ENCODE measurements at regions not wholly inside any gene's neighbourhood (a gene's known extent, or its start where the extent isn't known, plus 50 kb on each side); places are given as distances from the start of the nearest gene placed in this dataset.

GRCh38 chr2:160913323-160913722 is 246.9 kb upstream of the TANK start:
- no peak for TF ChIP-seq SIN3A (IDR thresholded peaks at IDR 0.05; ENCODE audit: borderline replicate concordance, insufficient read depth, low read depth, low read length)
- TF ChIP-seq, protein P1, sequence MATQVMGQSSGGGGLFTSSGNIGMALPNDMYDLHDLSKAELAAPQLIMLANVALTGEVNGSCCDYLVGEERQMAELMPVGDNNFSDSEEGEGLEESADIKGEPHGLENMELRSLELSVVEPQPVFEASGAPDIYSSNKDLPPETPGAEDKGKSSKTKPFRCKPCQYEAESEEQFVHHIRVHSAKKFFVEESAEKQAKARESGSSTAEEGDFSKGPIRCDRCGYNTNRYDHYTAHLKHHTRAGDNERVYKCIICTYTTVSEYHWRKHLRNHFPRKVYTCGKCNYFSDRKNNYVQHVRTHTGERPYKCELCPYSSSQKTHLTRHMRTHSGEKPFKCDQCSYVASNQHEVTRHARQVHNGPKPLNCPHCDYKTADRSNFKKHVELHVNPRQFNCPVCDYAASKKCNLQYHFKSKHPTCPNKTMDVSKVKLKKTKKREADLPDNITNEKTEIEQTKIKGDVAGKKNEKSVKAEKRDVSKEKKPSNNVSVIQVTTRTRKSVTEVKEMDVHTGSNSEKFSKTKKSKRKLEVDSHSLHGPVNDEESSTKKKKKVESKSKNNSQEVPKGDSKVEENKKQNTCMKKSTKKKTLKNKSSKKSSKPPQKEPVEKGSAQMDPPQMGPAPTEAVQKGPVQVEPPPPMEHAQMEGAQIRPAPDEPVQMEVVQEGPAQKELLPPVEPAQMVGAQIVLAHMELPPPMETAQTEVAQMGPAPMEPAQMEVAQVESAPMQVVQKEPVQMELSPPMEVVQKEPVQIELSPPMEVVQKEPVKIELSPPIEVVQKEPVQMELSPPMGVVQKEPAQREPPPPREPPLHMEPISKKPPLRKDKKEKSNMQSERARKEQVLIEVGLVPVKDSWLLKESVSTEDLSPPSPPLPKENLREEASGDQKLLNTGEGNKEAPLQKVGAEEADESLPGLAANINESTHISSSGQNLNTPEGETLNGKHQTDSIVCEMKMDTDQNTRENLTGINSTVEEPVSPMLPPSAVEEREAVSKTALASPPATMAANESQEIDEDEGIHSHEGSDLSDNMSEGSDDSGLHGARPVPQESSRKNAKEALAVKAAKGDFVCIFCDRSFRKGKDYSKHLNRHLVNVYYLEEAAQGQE (IDR thresholded peaks at IDR 0.05; ENCODE audit: insufficient read depth in 1 of 2, low read depth in 2 of 2, low read length in 1 of 2): no peak
- TF ChIP-seq TCF7L2 (IDR thresholded peaks at IDR 0.05; ENCODE audit: low read depth, low read length): no peak
- Histone ChIP-seq H3K4me3 (ENCODE audit: low read depth in 2 of 2, low read length in 2 of 2) (no peak overlapping the region), H3K27me3 (ENCODE audit: control insufficient read depth, insufficient read depth, low read length) (no peaks in the 10 kb centered on the region), H3K9me3 (ENCODE audit: control insufficient read depth, insufficient read depth, low read depth, low read length) (no peaks in the 10 kb centered on the region), H3K4me1 (ENCODE audit: control insufficient read depth, insufficient read depth, low read length) (no peaks in the 10 kb centered on the region), H3K27ac (ENCODE audit: low read length) (no peak overlapping the region), H3K36me3 (ENCODE audit: control insufficient read depth, insufficient read depth, low read length) (no peaks in the 10 kb centered on the region)
- POLR2A ChIA-PET: no interaction called here
- CTCF ChIA-PET: no interaction called here
- DNase-seq (ENCODE audit: low read depth, low spot score) (no peak), ATAC-seq (no peak)
- intact Hi-C loops (cut with micrococcal nuclease; ENCODE audit: unreplicated experiment) (no loop called here), in situ Hi-C loops (cut with HindIII; ENCODE audit: low pct_unique_long_range_greater_than_20kb, low sequenced_read_pairs) (no loop called here)
- BruUV-seq (replicated peaks): no TSS peak

DNA sequence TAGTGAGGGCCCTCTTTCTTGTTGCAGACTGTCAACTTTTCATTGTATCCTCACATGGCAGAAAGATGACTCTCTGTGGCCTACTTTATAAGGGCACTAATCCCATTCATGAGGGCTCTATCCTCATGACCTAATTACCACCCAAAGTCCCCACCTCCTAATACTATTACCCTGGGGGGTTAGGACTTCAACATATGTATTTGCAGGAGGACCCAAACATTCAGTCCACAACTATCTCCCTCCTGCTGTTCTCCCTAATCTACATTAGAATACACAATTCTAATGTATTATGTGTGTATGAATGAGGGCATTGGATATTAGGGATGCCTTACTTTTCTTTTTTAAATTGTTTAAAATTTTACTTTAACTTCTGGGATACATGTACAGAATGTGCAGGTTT is 246.0 kb upstream of the TANK start:
- in situ Hi-C loops (cut with HindIII; ENCODE audit: low pct_unique_long_range_greater_than_20kb, low sequenced_read_pairs): no loop called here
- DNase-seq (ENCODE audit: low read depth, low spot score) (no peak), ATAC-seq (no peak)
- Histone ChIP-seq H3K4me3 (ENCODE audit: low read depth in 2 of 2, low read length in 2 of 2) (no peak overlapping the region), H3K36me3 (ENCODE audit: control insufficient read depth, insufficient read depth, low read length) (no peaks in the 10 kb centered on the region), H3K4me1 (ENCODE audit: control insufficient read depth, insufficient read depth, low read length) (no peaks in the 10 kb centered on the region), H3K27ac (ENCODE audit: low read length) (no peak overlapping the region), H3K27me3 (ENCODE audit: control insufficient read depth, insufficient read depth, low read length) (no peaks in the 10 kb centered on the region), H3K9me3 (ENCODE audit: control insufficient read depth, insufficient read depth, low read depth, low read length) (no peaks in the 10 kb centered on the region)
- no peak for TF ChIP-seq TCF7L2 (IDR thresholded peaks at IDR 0.05; ENCODE audit: low read depth, low read length)
- CTCF ChIA-PET: no interaction called here
- intact Hi-C loops (cut with micrococcal nuclease; ENCODE audit: unreplicated experiment): no loop called here
- no TSS peak for BruUV-seq (replicated peaks)
- POLR2A ChIA-PET: no interaction called here

DNA sequence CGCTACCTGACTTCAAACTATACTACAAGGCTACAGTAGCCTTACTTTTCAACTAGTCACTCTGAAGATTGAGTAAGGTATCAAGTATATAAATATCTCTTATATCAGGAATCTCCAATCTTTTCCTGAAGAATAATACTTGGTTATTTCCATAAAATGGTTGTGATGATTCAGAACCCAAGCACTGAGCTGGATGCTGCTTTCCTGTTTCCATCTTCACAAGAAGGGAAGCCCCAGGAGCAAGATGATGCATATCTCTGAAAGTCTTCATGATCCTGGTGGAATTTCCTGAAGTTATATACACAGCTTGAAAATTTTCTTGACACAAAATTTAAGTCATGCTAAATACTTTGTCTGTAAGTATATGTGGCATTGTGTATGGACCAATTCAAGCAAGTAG is 243.9 kb upstream of the TANK start:
- in situ Hi-C loops (cut with HindIII; ENCODE audit: low pct_unique_long_range_greater_than_20kb, low sequenced_read_pairs) (no loop called here), intact Hi-C loops (cut with micrococcal nuclease; ENCODE audit: unreplicated experiment) (no loop called here)
- Histone ChIP-seq H3K4me3 (ENCODE audit: low read depth in 2 of 2, low read length in 2 of 2) (no peak overlapping the region), H3K36me3 (ENCODE audit: control insufficient read depth, insufficient read depth, low read length) (no peaks in the 10 kb centered on the region), H3K27me3 (ENCODE audit: control insufficient read depth, insufficient read depth, low read length) (no peaks in the 10 kb centered on the region), H3K9me3 (ENCODE audit: control insufficient read depth, insufficient read depth, low read depth, low read length) (no peaks in the 10 kb centered on the region), H3K4me1 (ENCODE audit: control insufficient read depth, insufficient read depth, low read length) (no peaks in the 10 kb centered on the region), H3K27ac (ENCODE audit: low read length) (no peak overlapping the region)
- no peak for ATAC-seq
- ChIA-PET CTCF (no interaction called here), POLR2A (no interaction called here)
- DNase-seq (ENCODE audit: low read depth, low spot score): no peak
- BruUV-seq (replicated peaks): no TSS peak
- TF ChIP-seq SIN3A (IDR thresholded peaks at IDR 0.05; ENCODE audit: borderline replicate concordance, insufficient read depth, low read depth, low read length) (no peak), TCF7L2 (IDR thresholded peaks at IDR 0.05; ENCODE audit: low read depth, low read length) (no peak), POLR2AphosphoS5 (IDR thresholded peaks at IDR 0.05; ENCODE audit: low read depth, low read length) (no peak), CTCF (IDR thresholded peaks at IDR 0.05) (no peak)
- TF ChIP-seq, protein P1 (IDR thresholded peaks at IDR 0.05; ENCODE audit: insufficient read depth in 1 of 2, low read depth in 2 of 2, low read length in 1 of 2): no peak

Data from Panc1 (cell line).